Panc1 (cell line): ENCODE measurements at regions not wholly inside any gene's neighbourhood (a gene's known extent, or its start where the extent isn't known, plus 50 kb on each side); places are given as distances from the start of the nearest gene placed in this dataset.

Experiments used
- ATAC-seq: fragments of 200-7000 bp; cut with Tn5 transposase; 2 replicates; pipeline ENCODE4 v1.9.1; 2020; ENCODE audit warnings: mild to moderate bottlenecking, moderate library complexity
- BruUV-seq: library from RNA; stranded (reverse); fragments of 400-500 nt; replicated peaks from 2 replicates; lab custom pipeline; 2021; lab: Mats Ljungman, UMichigan
- CTCF ChIA-PET: fragments of 300-600 bp; sonication (Branson Sonifier 250); formaldehyde crosslinking; loops from one replicate; lab custom pipeline; 2022; ENCODE audit warnings: antibody characterized with exemption; lab: Charles Lee
- POLR2A ChIA-PET: fragments of 300-600 bp; sonication (Branson Sonifier 250); formaldehyde crosslinking; loops from one replicate; lab custom pipeline; 2022; ENCODE audit warnings: antibody characterized with exemption; lab: Charles Lee
- DNase-seq: peaks from one replicate; pipeline ENCODE4 v3.0.0-alpha.2; 2010; ENCODE audit warnings: low read depth, low spot score
- H3K27ac ChIP-seq: 2 replicates; pipeline ENCODE4 v1.5.1; 2011; ENCODE audit warnings: mild to moderate bottlenecking, low read length, inconsistent platforms
- H3K27me3 ChIP-seq: fragments of 200-500 bp; sonication (Bioruptor generic); 2 replicates; pipeline ENCODE4 v1.6.0; 2014; ENCODE audit warnings: low read length, inconsistent platforms; ENCODE audit not compliant: control insufficient read depth, insufficient read depth
- H3K36me3 ChIP-seq: fragments of 200-500 bp; sonication (Bioruptor generic); 2 replicates; pipeline ENCODE4 v1.5.1; 2014; ENCODE audit warnings: inconsistent platforms, mild to moderate bottlenecking, low read length, moderate library complexity; ENCODE audit not compliant: control insufficient read depth, insufficient read depth
- H3K4me1 ChIP-seq: 2 replicates; pipeline ENCODE4 v1.5.1; 2011; ENCODE audit warnings: inconsistent platforms, mild to moderate bottlenecking, low read length, moderate library complexity; ENCODE audit not compliant: control insufficient read depth, insufficient read depth
- H3K4me3 ChIP-seq, 2 experiments: 2 replicates each; pipeline ENCODE4 v1.5.1; 2011 to 2012; ENCODE audit warnings: low read depth in 2 of 2, low read length in 2 of 2, mild to moderate bottlenecking in 2 of 2, inconsistent platforms in 1 of 2, moderate library complexity in 1 of 2
- H3K9me3 ChIP-seq: fragments of 200-500 bp; sonication (Bioruptor generic); 2 replicates; pipeline ENCODE4 v1.5.1; 2014; ENCODE audit warnings: low read depth, mild to moderate bottlenecking, inconsistent platforms, low read length, moderate library complexity; ENCODE audit not compliant: control insufficient read depth, insufficient read depth
- POLR2AphosphoS5 ChIP-seq: IDR thresholded peaks from 2 replicates; pipeline ENCODE4 v1.6.1; 2012; ENCODE audit warnings: mild to moderate bottlenecking, low read depth, low read length, moderate library complexity
- SIN3A ChIP-seq: IDR thresholded peaks from 2 replicates; pipeline ENCODE4 v1.6.1; 2012; ENCODE audit warnings: low read depth, mild to moderate bottlenecking, low read length, moderate library complexity, borderline replicate concordance; ENCODE audit not compliant: insufficient read depth
- TCF7L2 ChIP-seq: IDR thresholded peaks from 2 replicates; pipeline ENCODE4 v1.6.1; 2011; ENCODE audit warnings: mild to moderate bottlenecking, low read depth, low read length, inconsistent platforms
- in situ Hi-C: cut with HindIII; loops from 2 replicates; pipeline ENCODE4 v1.10.0; 2016; ENCODE audit warnings: low sequenced_read_pairs, low pct_unique_long_range_greater_than_20kb
- intact Hi-C: fragments of 100-400 bp; cut with micrococcal nuclease; formaldehyde crosslinking; loops from one replicate; pipeline ENCODE4 v1.10.0; 2022; ENCODE audit not compliant: unreplicated experiment
- TF ChIP-seq, protein P1 (sequence below), 2 experiments: IDR thresholded peaks; 2 replicates each; pipeline ENCODE4 v1.6.1; 2011 to 2012; ENCODE audit warnings: low read depth in 2 of 2, control low read depth in 1 of 2, low read length in 1 of 2, mild to moderate bottlenecking in 1 of 2, moderate library complexity in 1 of 2; ENCODE audit not compliant: insufficient read depth in 1 of 2
- TF ChIP-seq, protein P2 (sequence below): fragments of 450-650 bp; IDR thresholded peaks from 2 replicates; pipeline ENCODE4 v1.5.1; 2017; ENCODE audit warnings: mild to moderate bottlenecking

DNA sequence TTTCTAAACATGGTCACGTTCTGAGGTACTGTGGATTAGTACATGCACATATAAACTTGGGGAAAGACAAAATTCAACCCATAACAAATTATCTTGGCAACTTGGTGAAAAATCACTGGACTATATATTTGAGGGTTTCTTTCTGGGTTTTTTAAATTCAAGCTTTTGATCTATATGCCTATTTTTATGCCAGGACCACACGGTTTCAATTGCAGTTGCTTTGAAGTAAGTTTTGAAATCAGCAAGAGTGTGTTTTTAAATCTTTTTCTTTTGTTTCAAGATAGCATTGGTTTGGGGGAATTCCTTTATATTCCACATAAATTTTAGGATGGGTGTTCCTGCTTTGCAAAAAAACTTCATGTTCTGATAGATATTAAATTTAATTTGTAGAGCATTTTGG is 406.4 kb upstream of the VWC2 start:
- no peaks in the 10 kb centered on the region for H3K36me3 ChIP-seq
- ChIA-PET CTCF (no interaction called here), POLR2A (no interaction called here)
- TF ChIP-seq, protein P1, sequence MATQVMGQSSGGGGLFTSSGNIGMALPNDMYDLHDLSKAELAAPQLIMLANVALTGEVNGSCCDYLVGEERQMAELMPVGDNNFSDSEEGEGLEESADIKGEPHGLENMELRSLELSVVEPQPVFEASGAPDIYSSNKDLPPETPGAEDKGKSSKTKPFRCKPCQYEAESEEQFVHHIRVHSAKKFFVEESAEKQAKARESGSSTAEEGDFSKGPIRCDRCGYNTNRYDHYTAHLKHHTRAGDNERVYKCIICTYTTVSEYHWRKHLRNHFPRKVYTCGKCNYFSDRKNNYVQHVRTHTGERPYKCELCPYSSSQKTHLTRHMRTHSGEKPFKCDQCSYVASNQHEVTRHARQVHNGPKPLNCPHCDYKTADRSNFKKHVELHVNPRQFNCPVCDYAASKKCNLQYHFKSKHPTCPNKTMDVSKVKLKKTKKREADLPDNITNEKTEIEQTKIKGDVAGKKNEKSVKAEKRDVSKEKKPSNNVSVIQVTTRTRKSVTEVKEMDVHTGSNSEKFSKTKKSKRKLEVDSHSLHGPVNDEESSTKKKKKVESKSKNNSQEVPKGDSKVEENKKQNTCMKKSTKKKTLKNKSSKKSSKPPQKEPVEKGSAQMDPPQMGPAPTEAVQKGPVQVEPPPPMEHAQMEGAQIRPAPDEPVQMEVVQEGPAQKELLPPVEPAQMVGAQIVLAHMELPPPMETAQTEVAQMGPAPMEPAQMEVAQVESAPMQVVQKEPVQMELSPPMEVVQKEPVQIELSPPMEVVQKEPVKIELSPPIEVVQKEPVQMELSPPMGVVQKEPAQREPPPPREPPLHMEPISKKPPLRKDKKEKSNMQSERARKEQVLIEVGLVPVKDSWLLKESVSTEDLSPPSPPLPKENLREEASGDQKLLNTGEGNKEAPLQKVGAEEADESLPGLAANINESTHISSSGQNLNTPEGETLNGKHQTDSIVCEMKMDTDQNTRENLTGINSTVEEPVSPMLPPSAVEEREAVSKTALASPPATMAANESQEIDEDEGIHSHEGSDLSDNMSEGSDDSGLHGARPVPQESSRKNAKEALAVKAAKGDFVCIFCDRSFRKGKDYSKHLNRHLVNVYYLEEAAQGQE (IDR thresholded peaks at IDR 0.05; ENCODE audit: insufficient read depth in 1 of 2, low read depth in 2 of 2, low read length in 1 of 2), result no peak
- in situ Hi-C loops, result no loop called here
- no peak for ATAC-seq
- no peak overlapping the region for H3K27ac ChIP-seq
- DNase-seq, result no peak
- H3K4me1 ChIP-seq, result no peaks in the 10 kb centered on the region
- H3K9me3 ChIP-seq, result peaks cover 11% of the 10 kb centered on the region; the same call in 1 of the 2 replicates
- no peak overlapping the region for H3K4me3 ChIP-seq
- BruUV-seq, result no TSS peak
- H3K27me3 ChIP-seq, result no peaks in the 10 kb centered on the region
- intact Hi-C loops, result no loop called here

DNA sequence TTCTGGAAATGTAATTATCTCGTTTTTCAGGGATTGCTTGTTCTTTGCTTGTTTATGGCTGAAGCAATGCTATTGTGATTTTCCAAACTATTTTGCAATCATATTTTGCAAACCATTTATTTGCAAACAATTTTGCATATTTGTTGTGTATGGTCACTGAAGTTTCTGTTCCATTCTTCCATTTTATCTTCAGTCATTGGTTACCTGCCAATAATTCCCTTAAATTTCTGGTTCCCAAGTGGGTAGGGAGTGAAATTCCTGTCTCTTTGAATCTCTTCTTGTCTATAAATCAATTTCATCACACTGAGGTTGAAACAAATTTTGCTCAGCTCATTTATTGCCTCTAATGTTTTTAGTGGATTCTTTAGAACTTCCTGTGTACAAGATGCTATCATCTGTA is 401.7 kb upstream of the VWC2 start:
- ChIA-PET POLR2A (no interaction called here), CTCF (no interaction called here)
- no peak overlapping the region for H3K27ac ChIP-seq
- ATAC-seq (no peak), DNase-seq (no peak)
- H3K9me3 ChIP-seq, result no peaks in the 10 kb centered on the region
- BruUV-seq, result no TSS peak
- no peak for TF ChIP-seq TCF7L2
- TF ChIP-seq SIN3A, result no peak
- TF ChIP-seq, protein P2, sequence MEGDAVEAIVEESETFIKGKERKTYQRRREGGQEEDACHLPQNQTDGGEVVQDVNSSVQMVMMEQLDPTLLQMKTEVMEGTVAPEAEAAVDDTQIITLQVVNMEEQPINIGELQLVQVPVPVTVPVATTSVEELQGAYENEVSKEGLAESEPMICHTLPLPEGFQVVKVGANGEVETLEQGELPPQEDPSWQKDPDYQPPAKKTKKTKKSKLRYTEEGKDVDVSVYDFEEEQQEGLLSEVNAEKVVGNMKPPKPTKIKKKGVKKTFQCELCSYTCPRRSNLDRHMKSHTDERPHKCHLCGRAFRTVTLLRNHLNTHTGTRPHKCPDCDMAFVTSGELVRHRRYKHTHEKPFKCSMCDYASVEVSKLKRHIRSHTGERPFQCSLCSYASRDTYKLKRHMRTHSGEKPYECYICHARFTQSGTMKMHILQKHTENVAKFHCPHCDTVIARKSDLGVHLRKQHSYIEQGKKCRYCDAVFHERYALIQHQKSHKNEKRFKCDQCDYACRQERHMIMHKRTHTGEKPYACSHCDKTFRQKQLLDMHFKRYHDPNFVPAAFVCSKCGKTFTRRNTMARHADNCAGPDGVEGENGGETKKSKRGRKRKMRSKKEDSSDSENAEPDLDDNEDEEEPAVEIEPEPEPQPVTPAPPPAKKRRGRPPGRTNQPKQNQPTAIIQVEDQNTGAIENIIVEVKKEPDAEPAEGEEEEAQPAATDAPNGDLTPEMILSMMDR, result no peak
- TF ChIP-seq, protein P1 (IDR thresholded peaks at IDR 0.05; ENCODE audit: insufficient read depth in 1 of 2, low read depth in 2 of 2, low read length in 1 of 2), result no peak
- TF ChIP-seq POLR2AphosphoS5, result no peak
- no peaks in the 10 kb centered on the region for H3K4me1 ChIP-seq
- in situ Hi-C loops, result no loop called here
- H3K27me3 ChIP-seq, result no peaks in the 10 kb centered on the region
- intact Hi-C loops, result no loop called here
- H3K36me3 ChIP-seq, result no peaks in the 10 kb centered on the region
- no peak overlapping the region for H3K4me3 ChIP-seq
